Aorta (tissue), 5 donors: ENCODE measurements at regions not wholly inside any gene's neighbourhood (a gene's known extent, or its start where the extent isn't known, plus 50 kb on each side); places are given as distances from the start of the nearest gene placed in this dataset.
"Not testable (repeated sequence)": the region's sequence is repeated elsewhere in the genome, so short reads cannot be mapped to it uniquely, and the experiment has no call there.

Experiments used
- ATAC-seq: fragments of 200-7000 bp; cut with Tn5 transposase; one replicate; pipeline ENCODE4 v1.9.1; 2022; ENCODE audit warnings: moderate library complexity; ENCODE audit not compliant: low FRiP score
- DNase-seq, 2 donors: peaks; one replicate each; pipeline ENCODE4 v3.0.0-alpha.2; 2020
- H3K27ac ChIP-seq, 2 donors: one replicate each; pipeline ENCODE4 v1.5.1; 2013; ENCODE audit warnings: low read length in 2 of 2, mild to moderate bottlenecking in 2 of 2, moderate library complexity in 2 of 2, control low read depth in 1 of 2, inconsistent platforms in 1 of 2, low read depth in 1 of 2
- H3K27me3 ChIP-seq, 2 donors: one replicate each; pipeline ENCODE4 v1.6.1; 2013; ENCODE audit warnings: control low read depth in 1 of 2, low read length in 1 of 2, mild to moderate bottlenecking in 1 of 2, moderate library complexity in 1 of 2; ENCODE audit not compliant: insufficient read depth in 2 of 2, control insufficient read depth in 1 of 2
- H3K36me3 ChIP-seq, 2 donors: one replicate each; pipeline ENCODE4 v1.6.1; 2013; ENCODE audit warnings: control low read depth in 1 of 2, low read length in 1 of 2, mild to moderate bottlenecking in 1 of 2; ENCODE audit not compliant: insufficient read depth in 2 of 2, control insufficient read depth in 1 of 2
- H3K4me1 ChIP-seq, 2 donors: one replicate each; pipeline ENCODE4 v1.6.1; 2013; ENCODE audit warnings: low read length in 2 of 2, control low read depth in 1 of 2, mild to moderate bottlenecking in 1 of 2, moderate library complexity in 1 of 2; ENCODE audit not compliant: insufficient read depth in 2 of 2, control insufficient read depth in 1 of 2
- H3K4me3 ChIP-seq, 2 donors: one replicate each; pipeline ENCODE4 v1.5.1; 2013; ENCODE audit warnings: low read length in 2 of 2, control low read depth in 1 of 2, mild to moderate bottlenecking in 1 of 2
- H3K9me3 ChIP-seq: one replicate; pipeline ENCODE4 v1.6.1; 2013; ENCODE audit warnings: mild to moderate bottlenecking, low read length; ENCODE audit not compliant: control insufficient read depth
- WGBS, 2 donors: extraction: QIAGEN DNeasy Blood & Tissue Kit; methylation state at CpG; one replicate each; pipeline ENCODE4 v1.1.7; 2013; 5-methylcytosine and 5-hydroxymethylcytosine counted together
- intact Hi-C, 2 donors: fragments of 100-400 bp; cut with DNase I; formaldehyde crosslinking; loops; one replicate each; pipeline versions ENCODE4 v1.14.2 to v1.15.0; 2022
- donor health status: healthy with polysubstance abuse.
- donor health status: Bipolar disorder and iron deficiency.
- donor health status: DM: no; HTN: no; CAD: no.
- donor health status: DM: no; HTN: no; CAD: no.
- donor health status: DM: yes; HTN: yes; CAD: no.

DNA sequence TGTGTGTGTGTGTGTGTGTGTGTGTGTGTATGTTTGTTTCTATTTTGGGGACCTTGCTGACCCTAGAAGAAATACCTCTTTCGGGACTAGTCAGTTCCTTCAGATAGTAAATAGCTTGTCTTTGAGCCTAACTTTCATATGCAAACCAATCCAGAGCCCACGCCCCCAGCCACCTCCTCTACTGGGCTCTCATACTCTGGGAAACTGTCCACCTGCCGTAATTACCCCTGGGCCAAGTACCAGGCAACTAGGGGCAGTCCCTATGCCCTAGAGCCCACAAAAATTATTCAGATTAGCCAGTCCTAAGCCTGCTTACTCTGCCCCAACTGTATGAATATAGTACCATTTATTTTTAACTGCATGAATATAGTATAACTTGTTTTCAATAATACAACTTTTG lies 970.4 kb downstream of the EPHA4 start:
- Histone ChIP-seq H3K36me3 (no peaks in the 10 kb centered on the region), H3K27me3 (no peaks in the 10 kb centered on the region), H3K4me3 (no peak overlapping the region), H3K4me1 (no peaks in the 10 kb centered on the region), H3K27ac (no peak overlapping the region), H3K9me3 (no peaks in the 10 kb centered on the region)
- intact Hi-C loops = no loop called here
- DNase-seq (no peak), ATAC-seq (no peak)
- 70 to 71% methylated on average over 3 of the region's 3 CpGs for WGBS, 2 donors

DNA sequence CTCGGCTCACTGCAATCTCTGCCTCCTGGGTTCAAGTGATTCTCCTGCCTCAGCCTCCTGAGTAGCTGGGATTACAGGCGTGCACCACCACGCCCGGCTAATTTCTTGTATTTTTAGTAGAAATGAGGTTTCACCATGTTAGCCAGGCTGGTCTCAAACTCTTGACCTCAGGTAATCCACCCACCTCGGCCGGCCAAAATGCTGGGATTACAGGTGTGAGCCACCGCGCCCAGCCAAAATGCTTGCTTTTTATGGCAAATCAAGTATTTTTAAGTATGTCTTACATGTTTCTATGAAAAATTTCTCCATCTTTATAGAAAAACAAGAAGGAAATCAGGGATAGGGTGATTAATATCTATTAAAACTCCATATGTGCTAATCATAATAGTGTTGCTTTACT lies 959.1 kb downstream of the EPHA4 start:
- H3K36me3 ChIP-seq, ATAC-seq, H3K27ac ChIP-seq, H3K4me1 ChIP-seq, intact Hi-C loops, H3K4me3 ChIP-seq, DNase-seq, H3K9me3 ChIP-seq, H3K27me3 ChIP-seq: not testable (repeated sequence)
- WGBS, 2 donors = 95 to 96% methylated on average over 8 of the region's 8 CpGs

DNA sequence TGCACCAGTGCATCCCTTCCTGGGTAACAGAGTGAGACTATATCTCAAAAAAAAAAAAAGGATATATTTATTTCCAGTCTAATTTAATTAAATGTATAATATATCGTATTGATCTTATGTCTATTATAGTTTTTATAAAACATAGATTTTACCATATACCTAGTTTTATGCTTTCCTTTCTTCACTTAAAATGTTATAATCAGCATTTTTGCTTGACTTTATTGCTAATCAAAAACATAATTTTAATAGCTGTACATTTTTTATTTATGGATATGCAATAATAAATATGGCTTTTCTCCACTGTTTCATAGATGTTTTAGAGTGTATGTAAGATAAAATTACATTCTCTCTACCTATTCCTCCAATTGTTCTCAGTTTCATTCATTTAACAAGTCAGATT lies 958.0 kb downstream of the EPHA4 start:
- Histone ChIP-seq H3K27ac (no peak overlapping the region), H3K4me1 (no peaks in the 10 kb centered on the region), H3K36me3 (no peaks in the 10 kb centered on the region), H3K4me3 (no peak overlapping the region), H3K27me3 (no peaks in the 10 kb centered on the region), H3K9me3 (no peaks in the 10 kb centered on the region)
- DNase-seq (no peak), ATAC-seq (no peak)
- intact Hi-C loops = no loop called here
- 96 to 97% methylated on average over 1 of the region's 1 CpG for WGBS, 2 donors

DNA sequence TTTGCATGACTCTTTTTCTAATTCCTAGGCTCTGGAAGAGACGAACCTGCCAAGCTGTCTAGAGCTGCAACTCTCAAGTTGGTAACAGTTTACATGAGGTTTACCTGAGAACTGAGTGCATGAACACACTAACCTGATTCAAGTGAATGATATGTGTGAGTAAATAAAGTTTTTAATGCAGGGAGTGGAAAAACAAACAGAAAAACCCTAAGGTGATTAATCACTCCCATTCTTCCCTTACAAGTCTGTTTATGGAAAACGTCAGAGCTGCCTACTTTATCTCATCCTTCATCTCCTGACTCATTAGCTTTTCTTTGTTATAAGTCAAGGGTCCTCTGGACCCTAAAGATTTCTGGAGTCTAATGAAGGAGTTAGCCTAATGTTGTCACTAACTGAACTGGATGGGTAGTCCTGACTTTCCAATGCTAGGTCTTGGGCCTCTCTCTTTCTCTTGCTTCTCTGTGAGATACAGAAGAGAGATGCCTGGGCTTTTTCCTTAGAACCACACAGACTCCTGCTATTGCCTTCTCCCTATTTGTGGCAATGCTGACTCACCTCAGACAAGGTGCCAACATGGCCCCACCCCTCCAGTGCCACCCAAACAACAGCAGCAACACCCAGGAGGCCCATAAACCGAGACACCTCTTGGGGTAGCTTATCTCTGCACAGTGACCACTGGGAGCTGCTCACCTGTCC lies 952.4 kb downstream of the EPHA4 start:
- H3K27me3 ChIP-seq = no peaks in the 10 kb centered on the region
- no peak for ATAC-seq
- intact Hi-C loops = no loop called here
- DNase-seq = no peak
- WGBS, 2 donors = 78 to 81% methylated on average over 3 of the region's 3 CpGs
- H3K27ac ChIP-seq = no peak overlapping the region
- no peaks in the 10 kb centered on the region for H3K36me3 ChIP-seq
- H3K9me3 ChIP-seq = no peaks in the 10 kb centered on the region
- no peak overlapping the region for H3K4me3 ChIP-seq
- no peaks in the 10 kb centered on the region for H3K4me1 ChIP-seq

DNA sequence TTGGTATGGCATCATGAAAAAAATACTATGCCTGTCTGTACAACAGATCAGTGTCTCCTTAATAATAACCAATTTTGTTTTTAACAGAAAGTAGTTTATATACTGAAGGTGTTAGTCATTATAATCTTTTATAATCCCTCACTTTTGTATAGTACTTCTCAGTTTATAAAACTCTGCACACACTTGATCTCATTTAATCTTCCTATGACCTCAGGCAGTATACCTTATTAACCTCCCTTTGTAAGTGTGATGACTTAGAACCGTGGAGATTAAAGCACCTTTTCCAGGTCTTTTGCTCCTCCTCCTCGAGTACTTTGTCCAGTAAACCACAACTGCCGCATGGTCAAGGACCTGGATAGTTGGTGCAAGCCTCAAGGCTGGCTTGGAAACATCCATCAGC lies 945.5 kb downstream of the EPHA4 start:
- ATAC-seq (peak; percentile 15), DNase-seq (no peak)
- no peaks in the 10 kb centered on the region for H3K9me3 ChIP-seq
- no peaks in the 10 kb centered on the region for H3K27me3 ChIP-seq
- H3K36me3 ChIP-seq = no peaks in the 10 kb centered on the region
- WGBS, 2 donors = 91% methylated on average over 3 of the region's 3 CpGs
- no peak overlapping the region for H3K4me3 ChIP-seq
- intact Hi-C loops = no loop called here
- no peaks in the 10 kb centered on the region for H3K4me1 ChIP-seq
- H3K27ac ChIP-seq = no peak overlapping the region

DNA sequence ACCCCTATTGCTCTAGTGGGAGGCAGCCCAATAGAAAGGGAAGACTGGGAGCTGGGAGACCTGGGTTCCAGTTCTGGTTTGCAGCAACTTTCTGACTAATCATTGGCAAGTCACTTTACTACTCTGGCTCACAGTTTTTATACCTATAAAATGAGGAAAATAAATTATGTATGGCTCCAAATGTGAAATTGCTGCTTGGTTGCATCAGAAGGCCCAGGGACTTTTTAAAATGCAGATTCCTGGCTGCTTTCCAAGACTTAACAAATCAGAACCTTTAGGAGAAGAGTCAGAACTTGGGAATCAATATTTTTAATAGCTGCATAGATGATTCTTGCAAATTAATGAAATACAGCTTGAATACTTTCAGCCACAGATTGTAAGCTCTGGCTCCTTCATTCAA lies 943.9 kb downstream of the EPHA4 start:
- Histone ChIP-seq H3K4me1 (no peaks in the 10 kb centered on the region), H3K36me3 (no peaks in the 10 kb centered on the region), H3K27ac (no peak overlapping the region), H3K4me3 (no peak overlapping the region), H3K27me3 (no peaks in the 10 kb centered on the region), H3K9me3 (no peaks in the 10 kb centered on the region)
- DNase-seq (no peak), ATAC-seq (no peak)
- intact Hi-C loops = no loop called here

DNA sequence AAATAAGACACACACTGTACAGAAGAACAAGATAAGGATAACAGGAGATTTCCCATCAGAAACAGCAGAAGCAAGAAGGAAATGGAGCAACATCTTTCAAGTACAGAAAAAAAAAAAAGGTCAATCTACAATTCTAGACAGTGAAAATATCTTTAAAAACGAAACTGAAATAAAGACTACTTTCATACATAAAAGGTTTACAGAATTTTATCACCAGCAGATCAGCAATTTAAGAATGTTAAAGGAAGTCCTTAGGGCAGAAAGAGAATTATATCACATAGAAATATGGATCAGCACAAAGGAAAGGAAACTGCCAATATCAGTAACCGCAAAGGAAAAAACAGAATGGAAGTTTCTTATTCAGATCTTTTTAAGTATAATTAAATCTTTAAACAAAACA lies 931.0 kb downstream of the EPHA4 start:
- H3K4me3 ChIP-seq = no peak overlapping the region
- intact Hi-C loops = no loop called here
- no peaks in the 10 kb centered on the region for H3K36me3 ChIP-seq
- no peaks in the 10 kb centered on the region for H3K4me1 ChIP-seq
- no peak overlapping the region for H3K27ac ChIP-seq
- ATAC-seq (no peak), DNase-seq (no peak)
- 78 to 80% methylated on average over 2 of the region's 2 CpGs for WGBS, 2 donors
- H3K27me3 ChIP-seq = no peaks in the 10 kb centered on the region
- no peaks in the 10 kb centered on the region for H3K9me3 ChIP-seq

DNA sequence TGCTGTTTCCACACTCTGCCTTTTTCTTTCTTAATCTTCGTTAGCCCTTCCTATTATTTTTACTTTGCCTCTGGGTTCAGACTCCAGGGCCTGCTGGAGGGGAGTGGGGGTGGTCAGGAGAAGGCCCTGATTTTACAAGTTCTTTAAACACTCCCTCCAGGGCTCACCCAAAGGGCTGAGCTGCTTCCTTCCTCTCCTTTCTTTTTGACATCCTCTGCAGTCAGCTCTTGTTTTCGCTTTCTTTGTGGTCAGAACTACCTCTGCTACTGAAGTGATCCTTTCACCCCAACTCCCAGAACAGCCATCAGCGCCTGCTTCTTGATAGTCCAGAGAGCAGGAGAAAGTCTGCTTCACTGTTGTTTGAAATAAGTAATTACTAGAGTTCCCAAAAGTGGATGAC lies 925.7 kb downstream of the EPHA4 start:
- ATAC-seq = no peak
- intact Hi-C loops = no loop called here
- 91 to 95% methylated on average over 3 of the region's 3 CpGs for WGBS, 2 donors
- no peaks in the 10 kb centered on the region for H3K9me3 ChIP-seq
- H3K36me3 ChIP-seq = no peaks in the 10 kb centered on the region
- no peak overlapping the region for H3K27ac ChIP-seq
- DNase-seq = no peak
- H3K4me3 ChIP-seq = no peak overlapping the region
- no peaks in the 10 kb centered on the region for H3K27me3 ChIP-seq
- H3K4me1 ChIP-seq = no peaks in the 10 kb centered on the region

DNA sequence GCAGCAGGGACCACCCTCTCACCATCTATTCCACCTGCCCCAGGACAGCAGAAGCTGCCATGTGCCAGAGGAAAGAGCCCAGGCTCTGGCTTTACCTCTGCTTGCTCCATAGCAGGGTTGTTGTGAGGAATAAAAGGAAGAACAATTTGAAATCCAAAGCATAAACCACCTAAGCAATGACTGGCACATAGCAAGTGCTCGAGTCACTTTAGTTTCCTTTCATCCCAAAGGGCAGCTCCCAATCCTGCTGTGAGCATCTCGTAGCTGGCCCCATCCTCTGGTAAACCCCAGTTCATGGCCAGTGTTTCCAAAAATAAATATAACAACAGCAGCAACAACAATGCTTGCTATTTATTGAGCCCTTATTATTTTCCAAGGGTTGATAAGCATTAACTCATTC lies 923.5 kb downstream of the EPHA4 start:
- no peaks in the 10 kb centered on the region for H3K27me3 ChIP-seq
- H3K27ac ChIP-seq = no peak overlapping the region
- no peaks in the 10 kb centered on the region for H3K9me3 ChIP-seq
- 93 to 94% methylated on average over 2 of the region's 2 CpGs for WGBS, 2 donors
- intact Hi-C loops = no loop called here
- no peak for ATAC-seq
- DNase-seq = no peak
- no peaks in the 10 kb centered on the region for H3K36me3 ChIP-seq
- H3K4me1 ChIP-seq = no peaks in the 10 kb centered on the region
- no peak overlapping the region for H3K4me3 ChIP-seq
